HepG2 (cell line): ENCODE measurements at regions not wholly inside any gene's neighbourhood (a gene's known extent, or its start where the extent isn't known, plus 50 kb on each side); places are given as distances from the start of the nearest gene placed in this dataset.

Source experiments
- ATAC-seq: fragments of 200-7000 bp; cut with Tn5 transposase; 3 replicates; pipeline ENCODE4 v1.9.1; 2020; ENCODE audit warnings: mild to moderate bottlenecking, moderate library complexity
- BruUV-seq: library from RNA; stranded (reverse); fragments of 400-500 nt; replicated peaks from 2 replicates; lab custom pipeline; 2021; lab: Mats Ljungman, UMichigan
- CTCF ChIA-PET: fragments of 300-600 bp; formaldehyde crosslinking; extraction: SDS; loops from one replicate; lab custom pipeline; 2021; ENCODE audit warnings: low total read pairs, inconsistent platforms, low intra/inter-chr PET ratio; lab: Yijun Ruan, JAX
- POLR2A ChIA-PET: fragments of 350-600 bp; sonication (Branson Sonifier 250); formaldehyde crosslinking; loops from one replicate; lab custom pipeline; 2020; ENCODE audit warnings: antibody characterized with exemption, inconsistent platforms; lab: Yijun Ruan, JAX
- DNase-seq: peaks from one replicate; pipeline ENCODE4 v3.0.0-alpha.2; 2015; ENCODE audit warnings: low spot score
- FAIRE-seq: peaks from 3 replicates; lab custom pipeline; 2011; peaks lifted over from hg19 to GRCh38; lab: Jason Lieb, UNC
- H2AFZ ChIP-seq: one replicate; pipeline ENCODE4 v1.6.1; 2011; ENCODE audit warnings: low read length, inconsistent platforms
- H3K27ac ChIP-seq: fragments of 300-600 bp; 3 replicates; pipeline ENCODE4 v1.8.0; 2011; ENCODE audit warnings: mixed run types, mild to moderate bottlenecking, mixed read lengths, low read length, inconsistent platforms; ENCODE audit not compliant: insufficient read depth; ENCODE audit errors: extremely low read length
- H3K27me3 ChIP-seq, 2 experiments: fragments of 200-600 bp in 1 of 2; 2 replicates in 1 of 2; 3 replicates in 1 of 2; pipeline versions ENCODE4 v1.6.0 to v1.8.0; 2011; ENCODE audit warnings: low read length in 2 of 2, mild to moderate bottlenecking in 2 of 2, moderate library complexity in 2 of 2, inconsistent platforms in 1 of 2; ENCODE audit not compliant: insufficient read depth in 2 of 2, control insufficient read depth in 1 of 2
- H3K36me3 ChIP-seq, 2 experiments: fragments of 200-600 bp in 1 of 2; replicated peaks in 1 of 2; 2 replicates in 1 of 2; 3 replicates in 1 of 2; pipeline versions ENCODE4 v1.5.1 to v1.8.0; 2011; ENCODE audit warnings: low read length in 2 of 2, inconsistent platforms in 1 of 2; ENCODE audit not compliant: insufficient read depth in 2 of 2, control insufficient read depth in 1 of 2
- H3K4me1 ChIP-seq: 2 replicates; pipeline ENCODE4 v1.5.1; 2012; ENCODE audit warnings: low read length, inconsistent platforms; ENCODE audit not compliant: insufficient read depth
- H3K4me2 ChIP-seq: 2 replicates; pipeline ENCODE4 v1.6.0; 2011; ENCODE audit warnings: low read depth, low read length, inconsistent platforms
- H3K4me3 ChIP-seq, 3 experiments: fragments of 200-600 bp in 1 of 3; sonication (generic), shearing (Covaris generic) in 1 of 3; replicated peaks in 1 of 3; 2 replicates each; pipeline ENCODE4 v1.5.1; 2011 to 2016; ENCODE audit warnings: low read length in 3 of 3, inconsistent platforms in 2 of 3, low read depth in 2 of 3, mild to moderate bottlenecking in 2 of 3, control low read depth in 1 of 3, mixed read lengths in 1 of 3; ENCODE audit not compliant: insufficient read depth in 1 of 3
- H3K79me2 ChIP-seq: one replicate; pipeline ENCODE4 v1.6.1; 2011; ENCODE audit warnings: low read length, inconsistent platforms; ENCODE audit not compliant: insufficient read depth
- H3K9ac ChIP-seq: 2 replicates; pipeline ENCODE4 v1.6.0; 2011; ENCODE audit warnings: mild to moderate bottlenecking, low read depth, low read length, inconsistent platforms; ENCODE audit not compliant: insufficient read depth
- H3K9me3 ChIP-seq: 2 replicates; pipeline ENCODE4 v1.5.1; 2012; ENCODE audit warnings: mild to moderate bottlenecking, low read length
- H4K20me1 ChIP-seq: 2 replicates; pipeline ENCODE4 v1.6.0; 2011; ENCODE audit warnings: inconsistent platforms, mild to moderate bottlenecking, low read length, moderate library complexity; ENCODE audit not compliant: insufficient read depth
- ARNT ChIP-seq: fragments of 450-650 bp; IDR thresholded peaks from 2 replicates; pipeline ENCODE4 v1.6.1; 2017
- ATF7 ChIP-seq, 2 experiments: fragments of 450-650 bp in 1 of 2; sonication (generic) in 1 of 2; formaldehyde crosslinking in 1 of 2; IDR thresholded peaks; 2 replicates each; pipeline versions ENCODE4 v1.4.0 to v1.6.1; 2016 to 2020; ENCODE audit warnings: antibody characterized with exemption in 1 of 2, mild to moderate bottlenecking in 1 of 2, missing genetic modification reagents in 1 of 2
- CHD2 ChIP-seq: IDR thresholded peaks from 2 replicates; pipeline ENCODE4 v1.6.1; 2011; ENCODE audit warnings: low read depth, low read length, improper control_type of control experiment
- CREB1 ChIP-seq, 2 experiments: fragments of 450-650 bp in 1 of 2; IDR thresholded peaks; 2 replicates each; pipeline ENCODE4 v1.6.1; 2016 to 2017; ENCODE audit warnings: control low read depth in 1 of 2, mild to moderate bottlenecking in 1 of 2, missing compliant biosample characterization in 1 of 2, missing genetic modification characterization in 1 of 2
- FOXO4 ChIP-seq: sonication (generic); formaldehyde crosslinking; conservative IDR thresholded peaks from 2 replicates; pipeline ENCODE4 v1.8.1; 2023; ENCODE audit warnings: missing genetic modification reagents
- GTF3A ChIP-seq: sonication (generic); formaldehyde crosslinking; conservative IDR thresholded peaks from 2 replicates; pipeline ENCODE4 v1.4.0; 2020; ENCODE audit warnings: mild to moderate bottlenecking, missing genetic modification reagents
- HIC2 ChIP-seq: sonication (generic); formaldehyde crosslinking; IDR thresholded peaks from 2 replicates; pipeline ENCODE4 v1.9.0; 2022; ENCODE audit warnings: low read depth, missing genetic modification reagents
- ONECUT2 ChIP-seq: sonication (generic); formaldehyde crosslinking; IDR thresholded peaks from 2 replicates; pipeline ENCODE4 v1.4.0; 2020; ENCODE audit warnings: missing genetic modification reagents
- PATZ1 ChIP-seq: sonication (generic); formaldehyde crosslinking; IDR thresholded peaks from 2 replicates; pipeline ENCODE4 v1.4.0; 2020; ENCODE audit warnings: missing genetic modification reagents
- TAF15 ChIP-seq: fragments of 200-400 bp; formaldehyde crosslinking; IDR thresholded peaks from one replicate; pipeline ENCODE4 v1.6.1; 2018; ENCODE audit warnings: mild to moderate bottlenecking, low read depth, low read length; ENCODE audit not compliant: poor library complexity, severe bottlenecking
- TBX2 ChIP-seq: sonication (generic); formaldehyde crosslinking; IDR thresholded peaks from 2 replicates; pipeline ENCODE4 v1.5.0; 2020; ENCODE audit warnings: missing genetic modification reagents, mild to moderate bottlenecking, borderline replicate concordance
- ZNF138 ChIP-seq: sonication (generic); formaldehyde crosslinking; IDR thresholded peaks from 2 replicates; pipeline ENCODE4 v1.5.0; 2020; ENCODE audit warnings: mild to moderate bottlenecking, low read depth, missing genetic modification reagents
- ZNF230 ChIP-seq: sonication (generic); formaldehyde crosslinking; IDR thresholded peaks from 2 replicates; pipeline ENCODE4 v1.4.0; 2020; ENCODE audit warnings: mild to moderate bottlenecking, missing genetic modification reagents
- ZNF30 ChIP-seq: sonication (generic); formaldehyde crosslinking; IDR thresholded peaks from 2 replicates; pipeline ENCODE4 v1.5.0; 2020; ENCODE audit warnings: mild to moderate bottlenecking, missing genetic modification reagents
- ZNF567 ChIP-seq: sonication (generic); formaldehyde crosslinking; IDR thresholded peaks from 2 replicates; pipeline ENCODE4 v1.8.1; 2023; ENCODE audit warnings: mild to moderate bottlenecking, missing genetic modification reagents, borderline replicate concordance
- WGBS: methylation state at CpG from one replicate; pipeline ENCODE4 v1.1.6; 2017; ENCODE audit warnings: low lambda C conversion rate; 5-methylcytosine and 5-hydroxymethylcytosine counted together
- in situ Hi-C: cut with HindIII; loops from 2 replicates; pipeline ENCODE4 v1.10.0; 2017; ENCODE audit warnings: low pct_unique_long_range_greater_than_20kb; ENCODE audit not compliant: extremely low pct_ligation_motif_present
- intact Hi-C: fragments of 100-400 bp; cut with micrococcal nuclease; formaldehyde crosslinking; loops from one replicate; pipeline ENCODE4 v1.10.0; 2022; ENCODE audit not compliant: unreplicated experiment

GRCh38 chr21:23601549-23601948, 2005.7 kb downstream of the MRPL39 start:
- CTCF ChIA-PET: no interaction called here
- Histone ChIP-seq H2AFZ (no peak overlapping the region), H3K4me2 (no peak overlapping the region), H3K36me3 (no peaks in the 10 kb centered on the region), H4K20me1 (no peaks in the 10 kb centered on the region), H3K4me1 (no peaks in the 10 kb centered on the region), H3K79me2 (no peaks in the 10 kb centered on the region), H3K27ac (no peak overlapping the region), H3K9me3 (peaks cover 89% of the 10 kb centered on the region), H3K4me3 (no peak overlapping the region), H3K27me3 (no peaks in the 10 kb centered on the region), H3K9ac (no peak overlapping the region)
- TF ChIP-seq ZNF30 (CRISPR knock-in tag): no peak
- TF ChIP-seq HIC2: no peak
- TF ChIP-seq CHD2: no peak
- in situ Hi-C loops: no loop called here
- ATAC-seq: no peak
- DNase-seq: no peak
- 68% methylated on average over 4 of the region's 4 CpGs for WGBS
- POLR2A ChIA-PET: no interaction called here
- FAIRE-seq: no peak
- intact Hi-C loops: no loop called here
- BruUV-seq: no TSS peak

- WGBS: 0% methylated on average over 1 of the region's 1 CpG
- H3K9me3 ChIP-seq: peaks cover 72% of the 10 kb centered on the region
- no peaks in the 10 kb centered on the region for H3K36me3 ChIP-seq
- ATAC-seq: no peak
- H3K27me3 ChIP-seq: no peaks in the 10 kb centered on the region
- no peaks in the 10 kb centered on the region for H4K20me1 ChIP-seq
- ChIA-PET POLR2A (no interaction called here), CTCF (no interaction called here)
- no peak overlapping the region for H3K9ac ChIP-seq
- no peak for DNase-seq
- H3K4me3 ChIP-seq: no peak overlapping the region
- no peaks in the 10 kb centered on the region for H3K79me2 ChIP-seq
- in situ Hi-C loops: no loop called here
- H3K4me2 ChIP-seq: no peak overlapping the region
- H3K4me1 ChIP-seq: no peaks in the 10 kb centered on the region
- no peak overlapping the region for H2AFZ ChIP-seq
- no TSS peak for BruUV-seq
- H3K27ac ChIP-seq: no peak overlapping the region
- FAIRE-seq: no peak
- intact Hi-C loops: no loop called here
- TF ChIP-seq ATF7 (IDR thresholded peaks at IDR 0.05) (peak; percentile 97), ATF7 (CRISPR knock-in tag; IDR thresholded peaks at IDR 0.05) (no peak), CREB1 (IDR thresholded peaks at IDR 0.05) (peak; percentile 62), CREB1 (CRISPR knock-in tag; IDR thresholded peaks at IDR 0.05) (no peak), ZNF567 (CRISPR knock-in tag) (no peak), TAF15 (no peak), ONECUT2 (no peak), PATZ1 (no peak), GTF3A (CRISPR knock-in tag) (no peak), TBX2 (CRISPR knock-in tag) (no peak), ARNT (no peak), ZNF138 (CRISPR knock-in tag) (no peak), ZNF230 (CRISPR knock-in tag) (no peak), FOXO4 (CRISPR knock-in tag) (no peak)
Measured at GRCh38 chr21:23593582-23593981, 2013.7 kb downstream of the MRPL39 start.
